ENCODE measurements at regions not wholly inside any gene's neighbourhood (a gene's known extent, or its start where the extent isn't known, plus 50 kb on each side); places are given as distances from the start of the nearest gene placed in this dataset.

GRCh38 chr5:2267991-2268390 is 385.3 kb upstream of the IRX4 start:
- Histone ChIP-seq H2AFZ (ENCODE audit: low read length) (no peak overlapping the region), H3K4me1 (ENCODE audit: insufficient read depth, low read length, poor library complexity, severe bottlenecking) (no peaks in the 10 kb centered on the region), H3K36me3 (ENCODE audit: insufficient read depth, low read length) (no peaks in the 10 kb centered on the region), H3K79me2 (ENCODE audit: insufficient read depth, low read length) (no peaks in the 10 kb centered on the region), H3K9ac (ENCODE audit: low read depth, low read length, poor library complexity, severe bottlenecking) (no peak overlapping the region), H3K4me3 (ENCODE audit: low read length, poor library complexity, severe bottlenecking) (no peak overlapping the region), H3K27me3 (ENCODE audit: insufficient read depth, low read length, poor library complexity, severe bottlenecking) (no peaks in the 10 kb centered on the region), H3F3A (ENCODE audit: low read depth) (no peaks in the 10 kb centered on the region), H3K9me3 (ENCODE audit: insufficient read depth, low read depth, low read length) (no peaks in the 10 kb centered on the region), H4K20me1 (ENCODE audit: insufficient read depth, low read length, poor library complexity, severe bottlenecking) (no peaks in the 10 kb centered on the region), H3K4me2 (ENCODE audit: low read depth, low read length, poor library complexity, severe bottlenecking) (no peak overlapping the region), H3K9me2 (replicated peaks; ENCODE audit: low read depth, low read length) (no peaks in the 10 kb centered on the region)
- no peak for TF ChIP-seq EZH2phosphoT487 (IDR thresholded peaks at IDR 0.05; ENCODE audit: borderline replicate concordance)
- TF ChIP-seq CTCF (conservative IDR thresholded peaks at IDR 0.05; ENCODE audit: low read length) = no peak

- Histone ChIP-seq H3K4me2 (ENCODE audit: low read depth, low read length, poor library complexity, severe bottlenecking) (no peak overlapping the region), H3K27me3 (ENCODE audit: insufficient read depth, low read length, poor library complexity, severe bottlenecking) (no peaks in the 10 kb centered on the region)
- TF ChIP-seq EZH2phosphoT487 (IDR thresholded peaks at IDR 0.05; ENCODE audit: borderline replicate concordance) (no peak), CTCF (conservative IDR thresholded peaks at IDR 0.05; ENCODE audit: low read length) (no peak)
Observed at GRCh38 chr5:2266641-2267240, 384.0 kb upstream of the IRX4 start.

GRCh38 chr5:2265341-2265740 is 382.6 kb upstream of the IRX4 start:
- no peaks in the 10 kb centered on the region for H3K27me3 ChIP-seq (ENCODE audit: insufficient read depth, low read length, poor library complexity, severe bottlenecking)
- no peak overlapping the region for H3K4me3 ChIP-seq (ENCODE audit: low read length, poor library complexity, severe bottlenecking)
- H3K79me2 ChIP-seq (ENCODE audit: insufficient read depth, low read length) = no peaks in the 10 kb centered on the region
- no peaks in the 10 kb centered on the region for H4K20me1 ChIP-seq (ENCODE audit: insufficient read depth, low read length, poor library complexity, severe bottlenecking)
- no peaks in the 10 kb centered on the region for H3K9me2 ChIP-seq (replicated peaks; ENCODE audit: low read depth, low read length)
- H3K4me2 ChIP-seq (ENCODE audit: low read depth, low read length, poor library complexity, severe bottlenecking) = no peak overlapping the region
- H2AFZ ChIP-seq (ENCODE audit: low read length) = no peak overlapping the region
- H3K36me3 ChIP-seq (ENCODE audit: insufficient read depth, low read length) = no peaks in the 10 kb centered on the region
- H3K9me3 ChIP-seq (ENCODE audit: insufficient read depth, low read depth, low read length) = no peaks in the 10 kb centered on the region; the same call in 1 of the 2 replicates
- no peaks in the 10 kb centered on the region for H3F3A ChIP-seq (ENCODE audit: low read depth)
- no peak overlapping the region for H3K9ac ChIP-seq (ENCODE audit: low read depth, low read length, poor library complexity, severe bottlenecking)
- TF ChIP-seq EZH2phosphoT487 (IDR thresholded peaks at IDR 0.05; ENCODE audit: borderline replicate concordance) (no peak), CTCF (conservative IDR thresholded peaks at IDR 0.05; ENCODE audit: low read length) (no peak)
- H3K4me1 ChIP-seq (ENCODE audit: insufficient read depth, low read length, poor library complexity, severe bottlenecking) = no peaks in the 10 kb centered on the region

More at GRCh38 chr5:2266641-2267240, 384.0 kb upstream of the IRX4 start:
- Histone ChIP-seq H3K4me3 (ENCODE audit: low read length, poor library complexity, severe bottlenecking) (no peak overlapping the region), H3F3A (ENCODE audit: low read depth) (no peaks in the 10 kb centered on the region), H4K20me1 (ENCODE audit: insufficient read depth, low read length, poor library complexity, severe bottlenecking) (no peaks in the 10 kb centered on the region), H3K79me2 (ENCODE audit: insufficient read depth, low read length) (no peaks in the 10 kb centered on the region), H3K9me3 (ENCODE audit: insufficient read depth, low read depth, low read length) (no peaks in the 10 kb centered on the region), H3K36me3 (ENCODE audit: insufficient read depth, low read length) (no peaks in the 10 kb centered on the region), H2AFZ (ENCODE audit: low read length) (no peak overlapping the region), H3K9me2 (replicated peaks; ENCODE audit: low read depth, low read length) (no peaks in the 10 kb centered on the region), H3K9ac (ENCODE audit: low read depth, low read length, poor library complexity, severe bottlenecking) (no peak overlapping the region), H3K4me1 (ENCODE audit: insufficient read depth, low read length, poor library complexity, severe bottlenecking) (no peaks in the 10 kb centered on the region)

Measured in Loucy (cell line).